ENCODE measurements at regions not wholly inside any gene's neighbourhood (a gene's known extent, or its start where the extent isn't known, plus 50 kb on each side); places are given as distances from the start of the nearest gene placed in this dataset.

GRCh38 chr11:115775846-115776245 is 271.6 kb upstream of the CADM1 start:
- TF ChIP-seq CTCF (IDR thresholded peaks at IDR 0.05; ENCODE audit: low read length) (no peak), EZH2 (IDR thresholded peaks at IDR 0.05; ENCODE audit: borderline replicate concordance, low read length) (no peak)

Data from OCI-LY1 (cell line).